IMR-90 (cell line): ENCODE measurements at regions not wholly inside any gene's neighbourhood (a gene's known extent, or its start where the extent isn't known, plus 50 kb on each side); places are given as distances from the start of the nearest gene placed in this dataset.

Source experiments
- CHD1 ChIP-seq: IDR thresholded peaks from 2 replicates; pipeline ENCODE4 v1.6.1; 2012; ENCODE audit warnings: low read depth, low read length, improper control_type of control experiment
- RAD21 ChIP-seq: IDR thresholded peaks from 2 replicates; pipeline ENCODE4 v1.6.1; 2012; ENCODE audit warnings: low read length, improper control_type of control experiment

DNA sequence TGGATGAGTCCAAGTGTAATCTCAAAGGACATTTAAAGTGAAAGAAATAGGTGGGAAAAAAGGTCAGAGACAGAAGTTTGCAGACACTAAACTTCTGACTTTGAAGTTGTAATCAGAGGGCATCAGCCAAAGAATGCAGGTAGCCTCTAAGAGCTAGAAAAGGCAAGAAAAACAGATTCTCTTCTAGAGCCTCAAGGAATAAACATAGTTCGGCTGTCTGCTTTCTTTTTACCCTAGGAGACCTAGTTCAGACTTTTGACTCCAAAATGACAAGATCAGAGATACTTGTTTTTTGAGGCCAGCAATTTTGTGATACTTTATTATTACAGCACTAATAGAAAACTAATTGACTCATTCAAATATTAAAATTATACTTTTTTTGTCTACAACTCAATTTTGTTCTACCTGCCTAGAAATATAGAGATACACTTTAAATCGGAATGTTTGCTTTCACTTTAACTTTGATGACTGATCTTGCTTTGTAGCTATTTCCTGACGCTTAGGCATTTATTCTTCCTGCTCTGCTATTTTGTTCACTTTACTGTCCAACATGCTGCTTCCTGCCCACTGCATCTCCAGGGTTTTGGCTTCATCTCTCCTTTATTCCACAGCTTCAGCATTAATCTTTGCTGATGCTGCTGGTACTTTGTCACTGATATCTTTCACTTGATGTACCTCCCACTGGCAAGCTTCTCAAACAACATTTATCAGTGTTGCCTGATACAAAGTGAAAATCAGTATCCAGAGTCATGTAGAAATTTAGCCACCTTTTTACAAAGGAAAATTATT is 272.5 kb downstream of the DSEL start:
- TF ChIP-seq RAD21 (no peak), CHD1 (no peak)
